ENCODE measurements at regions not wholly inside any gene's neighbourhood (a gene's known extent, or its start where the extent isn't known, plus 50 kb on each side); places are given as distances from the start of the nearest gene placed in this dataset.
"Not testable (repeated sequence)": the region's sequence is repeated elsewhere in the genome, so short reads cannot be mapped to it uniquely, and the experiment has no call there.

DNA sequence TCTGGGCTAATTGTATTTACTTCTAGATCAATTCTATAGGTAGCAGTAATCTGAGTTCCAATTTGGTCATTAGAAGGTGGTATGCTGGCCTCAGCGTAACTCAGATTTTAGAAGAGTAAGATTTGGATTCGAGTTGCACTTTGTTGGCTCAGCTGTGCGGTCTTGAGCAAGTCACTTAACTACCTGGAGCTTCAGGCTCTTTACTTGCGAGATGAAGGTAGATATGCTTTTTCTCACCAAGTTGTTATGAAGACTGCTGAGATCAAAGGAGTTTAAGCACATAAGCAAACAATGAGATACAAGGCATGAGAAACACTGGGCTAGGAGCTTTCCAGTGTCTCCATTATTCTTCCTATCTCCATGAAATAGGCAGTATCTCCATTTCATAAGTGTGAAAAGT lies 133.8 kb upstream of the RANBP3L start:
- DNase-seq: no peak

DNA sequence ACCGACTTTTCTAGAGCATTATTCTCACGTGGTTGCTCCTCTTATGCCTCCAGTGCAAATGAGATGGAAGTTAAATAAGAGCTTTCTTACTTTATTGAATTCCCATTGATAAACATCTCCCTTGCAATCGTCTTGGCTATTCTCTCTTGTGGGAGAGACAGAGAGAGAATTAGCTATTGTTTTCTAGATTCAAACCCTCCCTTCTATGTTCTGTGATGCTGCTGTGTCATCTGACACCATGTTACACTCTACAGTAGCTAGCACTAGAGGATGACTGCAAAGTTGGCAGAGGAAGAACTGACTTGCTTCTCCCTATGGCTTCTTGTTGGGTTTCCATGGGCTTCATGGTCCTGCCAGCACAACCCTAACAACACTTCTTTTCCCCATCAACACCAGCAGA lies 134.6 kb upstream of the RANBP3L start:
- no peak for DNase-seq

DNA sequence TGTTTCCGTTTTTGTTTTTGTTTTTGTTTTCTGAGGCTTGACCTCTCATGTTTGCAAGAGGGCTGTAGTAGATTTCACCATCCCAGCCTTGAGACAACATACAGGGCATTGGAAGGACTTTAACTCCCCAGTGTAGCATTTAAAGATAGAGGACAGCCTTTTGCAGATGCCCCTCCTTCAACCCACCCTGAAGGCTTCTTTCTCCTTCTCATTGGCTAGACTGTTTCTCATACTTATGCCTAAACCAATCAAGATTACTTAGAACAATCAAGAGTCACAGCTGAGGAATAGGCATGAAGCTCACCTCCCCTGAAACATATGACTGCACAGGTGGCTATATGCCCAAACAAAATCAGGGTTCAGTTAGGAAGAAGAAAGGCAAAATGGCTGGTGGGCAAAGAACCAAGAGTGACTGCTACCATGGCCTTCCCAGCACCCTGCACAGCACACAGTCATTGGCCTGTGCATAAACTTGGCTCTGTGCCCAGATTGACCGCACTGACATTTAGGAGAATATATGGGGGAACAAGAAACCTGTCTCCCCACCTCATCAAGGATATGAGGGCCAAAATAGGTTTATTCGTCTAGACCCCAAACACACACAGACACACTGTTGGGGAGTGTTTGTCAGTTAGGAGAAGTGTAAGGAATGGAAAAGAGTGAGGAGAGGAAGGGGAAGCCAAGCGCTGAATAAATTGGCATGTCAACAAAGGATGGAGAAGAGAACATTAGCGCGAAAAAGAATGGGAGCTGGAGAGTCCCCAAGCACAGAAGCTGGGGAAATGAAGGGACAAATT lies 137.3 kb upstream of the RANBP3L start:
- no peak for DNase-seq

DNA sequence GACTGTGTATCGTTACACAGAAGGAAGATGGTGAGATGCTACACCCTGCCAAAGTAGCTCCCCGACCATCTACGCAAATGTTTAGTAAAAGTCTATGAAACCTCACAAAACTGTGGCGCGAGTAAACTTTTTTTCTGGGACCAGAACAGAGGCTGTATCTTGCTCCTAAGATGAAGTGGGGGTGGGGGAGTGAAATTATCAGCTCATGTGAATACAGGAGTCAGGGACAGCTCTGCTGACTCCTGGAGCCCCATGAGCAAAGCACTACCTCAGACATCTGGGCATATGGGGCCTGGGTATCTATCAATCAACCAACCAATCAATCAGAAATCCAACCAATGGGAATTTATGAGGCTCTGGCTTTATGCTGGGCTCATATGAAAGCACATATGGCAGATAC lies 138.6 kb upstream of the RANBP3L start:
- no peak for DNase-seq

DNA sequence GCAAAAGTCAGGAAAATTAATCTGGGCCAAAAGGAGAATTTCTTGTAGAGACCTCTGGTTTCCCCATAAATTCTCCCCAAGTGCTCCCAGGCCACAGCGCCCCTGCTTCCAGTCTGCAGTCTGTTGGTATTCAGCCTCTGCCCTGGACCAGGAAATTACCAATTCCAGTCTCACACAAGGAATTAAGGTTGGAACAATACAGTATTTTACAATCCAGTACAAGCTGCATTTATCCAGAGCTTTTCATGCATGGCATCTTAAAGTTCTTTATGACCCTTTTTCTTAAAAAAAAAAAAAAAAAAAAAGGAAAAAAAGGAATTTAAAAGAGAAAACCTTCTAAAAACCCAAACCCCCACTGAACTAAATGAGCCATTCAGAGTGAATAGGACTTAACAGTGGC lies 139.6 kb upstream of the RANBP3L start:
- no peak for DNase-seq

DNA sequence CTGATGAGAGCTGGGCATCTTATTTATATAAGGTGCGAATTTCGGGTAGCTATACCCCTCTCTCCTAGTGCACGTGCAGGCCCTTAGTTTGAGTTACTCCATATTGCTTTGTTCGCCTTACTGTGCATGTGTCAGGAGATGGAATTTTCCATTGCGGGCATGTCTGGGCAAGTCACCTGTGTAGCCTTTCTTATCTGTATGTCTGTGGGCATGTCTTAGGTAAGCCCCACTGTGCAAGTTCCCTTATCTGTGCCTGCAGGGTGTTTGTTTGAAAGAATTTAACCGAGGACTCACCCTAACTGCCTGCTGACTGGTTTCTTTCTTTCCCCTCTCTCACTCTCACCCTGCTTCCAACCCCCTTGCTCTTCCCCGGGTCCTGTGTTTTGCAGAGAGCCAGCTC lies 140.7 kb upstream of the RANBP3L start:
- DNase-seq: no peak

DNA sequence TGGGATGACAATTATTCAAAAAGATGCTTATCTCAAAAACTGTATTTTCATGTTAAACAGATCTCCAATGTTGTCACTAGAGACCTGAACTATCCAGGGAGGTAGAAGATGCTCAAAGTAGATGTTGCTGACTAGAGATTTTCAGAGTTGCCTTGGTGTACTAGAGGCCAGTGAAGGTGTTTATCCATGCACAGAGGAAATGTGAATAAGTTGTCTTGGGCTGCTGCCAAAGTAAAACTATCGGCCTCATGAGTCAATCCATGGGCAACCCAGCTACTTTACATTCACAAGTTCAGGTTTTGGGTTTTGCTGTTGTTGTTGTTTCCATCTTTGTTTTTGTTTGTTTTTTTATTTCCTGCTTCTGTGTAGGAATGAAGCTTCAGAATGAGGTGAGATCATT lies 141.1 kb upstream of the RANBP3L start:
- no peak for DNase-seq

DNA sequence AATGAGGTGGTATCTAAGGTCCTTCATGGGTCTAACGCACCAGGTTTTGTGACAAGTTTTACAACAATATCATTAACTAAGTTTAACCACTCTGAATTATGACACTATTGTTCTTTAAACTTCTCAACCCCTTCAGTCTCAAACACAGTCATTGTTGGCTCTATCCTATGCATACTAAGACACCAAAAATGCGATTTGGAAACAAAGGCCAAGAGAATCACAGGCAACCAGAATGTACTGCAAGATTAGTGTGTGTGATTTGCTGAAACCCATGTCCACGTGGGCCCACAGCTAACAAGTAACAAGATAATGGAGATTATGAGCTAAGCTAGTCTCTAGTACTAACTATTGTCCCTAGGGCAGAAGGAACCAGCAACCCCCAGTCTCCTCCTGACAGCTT lies 142.2 kb upstream of the RANBP3L start:
- DNase-seq: no peak

DNA sequence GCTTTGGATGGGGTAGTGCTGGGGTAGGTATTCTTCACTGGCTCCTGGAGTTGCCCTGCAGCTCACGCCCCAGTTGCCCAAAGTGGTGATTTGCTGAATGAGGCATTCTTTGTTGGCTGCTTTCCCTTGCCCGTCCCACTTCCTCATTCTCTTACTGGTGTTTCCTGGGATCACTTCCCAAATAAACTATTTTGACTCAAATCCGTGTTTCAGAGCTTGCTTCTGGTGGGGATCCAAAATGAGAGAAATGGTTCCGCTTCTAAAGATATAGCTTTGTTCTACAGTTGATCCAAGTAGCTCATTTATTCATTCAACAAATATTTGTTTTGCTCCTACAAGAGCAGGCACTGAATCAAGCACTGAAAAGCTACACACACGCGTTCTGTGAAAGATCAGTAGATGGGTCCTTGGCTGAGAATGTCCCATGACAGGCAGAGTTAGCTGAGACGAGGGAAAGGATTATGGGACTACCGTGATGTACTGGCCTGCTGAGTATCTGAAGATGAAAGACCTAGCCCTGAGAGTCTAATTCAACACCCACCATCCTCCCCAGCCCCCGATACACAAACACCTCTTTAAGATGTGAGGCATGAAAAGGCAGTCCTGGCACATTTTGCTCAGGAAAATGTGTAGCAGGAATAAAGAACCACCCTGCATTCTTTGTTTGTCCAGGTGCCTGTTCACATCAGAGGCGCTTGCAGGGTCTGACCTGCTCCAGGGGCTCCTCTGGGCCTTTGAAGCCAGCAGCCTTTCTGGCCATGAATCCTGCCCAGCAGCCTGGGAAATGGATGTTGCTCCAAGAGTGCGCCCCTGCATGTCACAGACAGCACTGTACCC lies 143.1 kb upstream of the RANBP3L start:
- no peak for DNase-seq

DNA sequence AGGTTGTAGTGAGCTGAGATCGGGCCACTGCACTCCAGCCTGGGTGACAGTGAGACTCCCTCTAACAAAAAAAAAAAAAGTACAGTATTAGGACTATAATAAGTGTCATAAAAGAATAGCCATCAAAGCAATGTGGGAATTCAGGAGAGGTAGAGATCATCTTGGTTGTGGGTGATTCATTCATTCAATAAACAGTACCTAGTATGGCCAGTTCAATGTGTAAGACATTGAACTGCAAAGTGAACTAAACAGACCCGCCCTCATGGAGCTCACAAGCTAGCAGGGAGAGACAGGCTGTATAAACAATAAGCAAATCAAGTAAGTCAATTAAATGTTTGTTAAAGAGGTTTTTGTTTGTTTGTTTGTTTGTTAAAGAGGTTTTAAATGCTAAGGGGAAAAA lies 146.1 kb upstream of the RANBP3L start:
- no peak for DNase-seq

DNA sequence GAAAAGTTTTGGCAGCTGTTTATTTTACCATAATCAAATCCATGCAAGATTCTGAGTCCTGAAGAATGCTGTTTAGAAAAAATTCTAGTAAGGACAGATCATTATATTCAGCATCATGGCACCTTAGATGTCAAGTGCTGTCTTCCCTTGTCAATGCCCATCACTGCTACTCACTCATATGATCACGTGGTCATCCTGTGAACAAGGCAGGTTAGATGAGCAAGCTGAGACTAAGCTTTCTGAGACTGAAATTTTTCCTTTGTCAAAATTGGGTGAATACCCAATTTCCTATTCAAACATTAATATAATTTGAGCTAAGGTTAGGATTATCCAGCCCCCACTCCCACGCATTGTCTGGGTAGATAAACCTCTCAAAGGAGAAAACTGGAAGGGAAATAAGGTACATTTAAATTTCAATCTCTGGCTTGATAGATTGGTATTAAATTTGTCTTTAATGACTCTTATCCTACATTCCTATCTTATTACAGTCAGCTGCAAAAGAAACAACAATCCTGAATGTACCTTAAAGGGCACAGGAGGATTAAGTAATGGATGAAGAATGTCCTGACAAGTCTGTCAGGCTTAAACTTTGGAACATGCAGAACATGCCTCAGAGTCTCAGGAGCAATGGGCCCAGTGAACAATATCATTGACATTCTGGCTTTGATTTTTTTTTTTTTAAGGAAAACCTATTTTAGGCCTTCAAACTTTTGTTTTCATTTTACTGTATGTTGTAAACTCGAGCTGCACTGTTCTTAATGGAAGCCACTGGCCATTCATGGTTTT lies 148.7 kb upstream of the RANBP3L start:
- no peak for DNase-seq

DNA sequence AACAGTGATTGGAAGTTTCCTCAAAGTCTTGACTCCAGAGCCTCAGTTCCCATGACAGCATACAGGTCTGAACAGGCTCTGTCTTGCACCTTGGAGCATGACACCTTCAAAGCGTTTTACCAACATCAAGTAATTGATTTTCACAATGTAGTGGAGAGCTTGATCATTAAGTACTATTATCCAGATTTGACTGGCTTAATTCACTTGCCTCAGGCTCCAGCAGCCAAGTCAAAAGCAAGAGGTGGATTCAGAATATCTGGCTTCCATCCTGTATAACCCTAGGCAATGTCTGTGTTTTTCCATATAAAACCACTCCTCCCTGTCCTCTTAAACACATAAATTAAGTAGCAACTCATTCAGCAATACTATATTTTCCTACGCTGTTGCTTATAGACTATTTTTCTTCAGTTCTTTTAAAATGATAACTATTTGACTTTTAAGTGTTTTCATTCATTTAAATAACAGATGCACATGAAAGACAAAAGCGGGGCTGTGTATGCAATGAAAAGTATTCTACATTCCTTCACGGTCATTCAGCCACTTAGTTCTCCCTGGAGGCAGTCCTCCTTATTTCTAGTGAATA lies 150.8 kb upstream of the RANBP3L start:
- DNase-seq: no peak

DNA sequence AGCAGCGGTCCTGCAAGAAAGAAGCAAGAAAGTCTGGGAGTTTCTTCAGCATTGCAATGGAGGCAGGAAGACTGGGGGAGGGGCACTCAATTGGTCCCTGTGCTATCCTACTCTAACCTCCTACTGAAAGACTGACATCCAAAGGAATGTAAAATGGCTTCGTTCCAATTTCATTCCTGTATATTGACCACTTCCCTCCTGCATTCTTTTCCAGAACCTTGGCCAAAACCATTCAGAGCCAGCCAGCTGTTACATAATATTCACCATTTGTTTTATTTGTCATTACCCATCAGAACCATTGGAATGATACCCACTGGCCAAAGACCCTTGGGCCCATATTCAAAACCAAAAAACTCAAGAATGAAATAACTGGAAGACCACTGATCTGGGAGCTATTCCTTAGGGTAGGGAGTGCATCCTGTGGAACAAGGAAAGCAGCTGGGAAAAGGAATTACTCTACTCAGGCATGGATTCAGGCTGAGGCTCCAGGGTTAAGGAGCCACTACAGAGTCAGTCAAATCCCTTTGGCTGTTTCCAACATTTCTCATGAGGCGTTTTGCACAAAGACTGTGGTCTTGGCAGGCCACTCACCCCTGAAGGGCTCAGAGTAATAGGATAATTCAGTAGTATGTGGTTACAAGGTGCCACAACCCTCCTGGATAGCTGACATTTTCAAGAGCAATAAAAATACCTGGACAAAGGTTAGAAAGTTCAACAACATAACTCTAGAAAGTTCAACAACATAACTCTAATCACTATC lies 148.7 kb upstream of the SLC1A3 start:
- DNase-seq: no peak

DNA sequence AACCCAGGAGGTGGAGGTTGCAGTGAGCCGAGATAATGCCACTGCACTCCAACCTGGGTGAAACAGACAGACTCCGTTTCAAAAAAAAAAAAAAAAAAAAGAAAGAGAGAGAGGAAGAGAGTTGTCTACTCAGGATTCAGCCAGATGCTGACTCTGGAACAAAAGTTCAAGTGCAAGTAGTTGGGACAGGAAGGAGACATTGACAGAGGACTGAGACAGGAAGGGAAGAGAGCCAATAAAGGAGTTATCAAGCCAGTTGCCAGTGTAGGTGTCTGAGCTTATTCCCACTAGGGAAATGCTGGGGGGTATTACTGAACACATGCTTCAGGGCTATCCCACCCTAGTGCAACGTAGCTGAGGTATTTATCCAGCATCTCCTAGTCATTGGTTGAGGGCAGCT lies 147.7 kb upstream of the SLC1A3 start:
- no peak for DNase-seq

DNA sequence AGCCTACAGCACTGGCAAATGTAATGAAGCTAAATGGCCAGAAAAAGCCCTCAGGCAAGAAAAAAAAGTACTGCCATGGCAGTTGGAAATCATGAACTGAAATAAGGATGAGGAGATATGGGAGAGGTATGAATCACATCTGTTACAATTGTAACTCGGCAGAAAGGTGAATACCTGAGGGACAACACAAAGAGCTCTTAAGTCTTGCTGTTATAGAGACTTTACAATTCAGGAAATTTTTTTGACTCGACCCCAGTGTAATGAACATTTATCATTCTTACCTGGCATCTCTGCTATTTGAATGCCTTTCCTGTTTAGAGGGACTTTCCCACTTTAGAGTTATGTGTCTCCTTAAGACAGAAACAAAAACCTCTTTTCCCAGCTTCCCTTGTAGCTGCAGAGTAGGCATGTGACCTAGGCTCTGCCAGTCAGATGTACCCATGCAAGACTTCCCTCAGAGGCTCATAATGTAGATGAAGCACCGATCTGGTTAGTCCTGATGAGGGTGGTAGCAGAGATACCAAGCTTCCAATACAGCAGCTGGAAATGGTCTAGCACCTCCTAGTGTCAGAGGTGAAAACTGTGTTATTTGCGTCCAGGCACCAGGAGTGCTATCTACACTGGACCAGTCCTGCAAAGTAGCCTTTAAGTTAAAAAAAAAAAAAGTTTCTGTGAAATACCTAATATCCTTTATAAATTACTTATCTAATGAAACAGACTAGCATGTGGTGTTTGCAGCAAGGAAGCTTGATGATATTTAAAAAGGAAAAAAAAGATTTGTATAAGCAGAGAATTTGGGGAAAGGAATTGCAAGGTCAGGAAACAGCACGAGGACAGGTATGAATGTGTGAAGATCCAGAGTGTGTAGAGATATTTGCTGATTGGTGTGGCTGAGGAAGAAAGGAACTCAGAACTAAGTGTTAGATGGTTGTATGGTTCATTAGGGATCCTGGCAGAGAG lies 146.9 kb upstream of the SLC1A3 start:
- no peak for DNase-seq

DNA sequence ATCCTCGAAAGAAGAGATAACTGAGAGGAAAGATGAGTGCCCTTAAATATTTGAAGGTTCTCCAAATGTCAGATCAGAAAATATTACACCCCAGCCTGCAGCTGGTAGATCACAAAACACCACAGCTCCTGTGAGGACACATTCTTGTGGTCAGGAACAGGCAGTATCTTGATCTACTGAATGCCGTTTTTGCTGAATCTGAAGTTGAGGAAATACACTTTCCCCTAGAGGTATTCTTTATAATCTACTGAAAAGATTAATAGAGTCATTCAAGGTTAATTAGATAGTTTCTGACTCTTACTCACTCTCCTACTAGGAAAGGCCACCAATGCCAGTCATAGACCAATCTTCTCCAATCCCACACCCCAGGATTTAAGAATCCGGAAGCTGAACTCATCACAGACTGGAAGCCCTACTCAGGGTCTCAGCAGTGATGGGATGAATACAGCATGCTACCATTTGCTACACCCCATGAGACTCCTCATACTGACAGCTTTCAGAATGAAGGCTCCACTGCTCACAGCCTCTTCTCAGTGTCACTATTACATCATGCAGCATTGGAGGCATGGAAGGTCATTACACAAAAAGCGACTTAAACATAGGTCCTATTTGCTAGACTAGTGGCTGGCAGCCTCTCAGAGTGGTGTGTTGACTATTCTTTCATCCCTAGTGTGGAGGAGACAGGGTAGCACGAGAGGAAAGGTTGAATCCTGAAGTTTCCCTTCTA lies 143.9 kb upstream of the SLC1A3 start:
- DNase-seq: no peak

DNA sequence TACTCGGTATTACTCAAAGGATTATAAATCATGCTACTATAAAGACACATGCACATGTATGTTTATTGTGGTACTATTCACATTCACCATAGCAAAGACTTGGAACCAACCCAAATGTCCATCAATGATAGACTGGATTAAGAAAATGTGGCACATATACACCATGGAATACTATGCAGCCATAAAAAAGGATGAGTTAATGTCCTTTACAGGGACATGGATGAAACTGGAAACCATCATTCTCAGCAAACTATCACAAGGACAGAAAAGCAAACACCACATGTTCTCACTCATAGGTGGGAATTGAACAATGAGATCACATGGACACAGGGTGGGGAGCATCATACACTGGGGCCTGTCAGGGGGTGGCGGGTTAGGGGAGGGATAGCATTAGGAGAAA lies 130.5 kb upstream of the SLC1A3 start:
- DNase-seq: not testable (repeated sequence)

DNA sequence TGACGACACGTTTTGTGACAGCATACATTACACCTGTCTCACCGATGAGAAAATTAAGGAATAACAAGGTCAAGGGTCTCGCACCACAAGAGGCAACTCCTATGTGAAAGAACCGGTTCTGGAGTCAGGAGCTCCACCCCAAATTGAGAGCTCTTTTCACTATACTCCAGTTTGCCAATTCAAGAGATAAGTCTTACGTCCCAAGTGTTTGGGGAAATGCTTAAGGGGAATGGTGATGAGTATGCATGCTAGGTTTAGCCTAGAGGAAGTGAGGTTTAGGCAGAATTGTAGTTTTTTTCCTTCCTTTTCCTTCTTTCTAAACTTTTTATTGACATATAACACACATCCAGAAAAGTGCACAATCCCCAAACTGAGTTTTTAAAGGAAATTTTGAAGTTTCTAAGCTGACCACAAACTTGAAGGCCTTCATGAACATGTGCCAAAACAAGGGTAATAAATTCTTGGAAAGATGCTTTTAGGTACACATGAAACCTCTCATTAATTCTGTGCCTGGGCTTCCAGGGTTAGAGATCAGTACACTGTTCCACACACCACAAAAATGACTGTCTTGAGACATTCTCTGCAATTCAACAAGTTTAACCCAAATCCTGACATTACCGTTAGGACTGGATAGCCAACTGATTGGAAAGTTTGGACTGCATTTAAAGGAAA lies 127.6 kb upstream of the SLC1A3 start:
- DNase-seq: no peak

DNA sequence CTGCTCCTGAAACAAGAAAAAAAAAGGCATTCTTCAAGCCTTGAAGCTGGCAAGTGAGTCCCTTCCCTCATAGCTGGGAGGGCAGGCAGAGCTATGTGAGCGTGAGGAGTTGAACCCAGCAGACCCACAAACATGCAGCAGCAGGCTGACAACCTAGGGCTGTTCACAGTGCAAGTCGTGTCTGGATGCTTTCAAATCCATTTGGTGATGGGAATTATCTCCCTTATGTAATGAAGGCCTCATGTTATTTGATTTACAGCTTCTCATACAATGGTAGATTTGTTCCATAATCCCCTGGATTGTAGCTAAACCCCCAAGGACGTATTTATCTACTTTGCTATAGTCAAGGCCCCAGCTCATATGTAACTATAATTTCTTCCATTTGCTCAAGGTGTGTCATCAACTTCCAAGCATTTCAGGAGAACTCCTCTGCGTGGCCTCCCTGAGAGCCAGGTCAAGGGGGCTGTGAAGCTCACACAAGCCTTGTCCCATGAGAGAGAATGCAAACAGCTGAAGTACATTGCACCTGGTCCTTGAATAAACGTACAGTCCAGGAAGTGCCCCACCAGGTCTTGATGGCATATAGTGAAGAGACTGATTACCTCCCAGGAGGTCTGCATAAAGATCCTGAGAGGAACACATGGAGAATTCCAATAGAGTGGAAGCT lies 124.8 kb upstream of the SLC1A3 start:
- no peak for DNase-seq

Data from central memory CD4-positive, alpha-beta T cell (primary cell).